Astrocyte of the spinal cord (primary cell): ENCODE measurements at regions not wholly inside any gene's neighbourhood (a gene's known extent, or its start where the extent isn't known, plus 50 kb on each side); places are given as distances from the start of the nearest gene placed in this dataset.

Experiments
- DNase-seq: peaks from one replicate; pipeline ENCODE4 v3.0.0; 2011; ENCODE audit warnings: low read depth, low spot score
- H3K4me3 ChIP-seq: 2 replicates; pipeline ENCODE4 v1.5.1; 2011; ENCODE audit warnings: low read depth, mild to moderate bottlenecking, low read length, moderate library complexity
- CTCF ChIP-seq: IDR thresholded peaks from 2 replicates; pipeline ENCODE4 v1.5.1; 2012; ENCODE audit warnings: low read depth, mild to moderate bottlenecking, low read length, inconsistent platforms
- in situ Hi-C: cut with HindIII; loops from 2 replicates; pipeline ENCODE4 v1.10.0; 2017; ENCODE audit warnings: low sequenced_read_pairs

- no peak for DNase-seq
- TF ChIP-seq CTCF, result no peak
- in situ Hi-C loops, result no loop called here
- H3K4me3 ChIP-seq, result no peak overlapping the region
Observed at GRCh38 chr4:138104284-138104680, 137.9 kb downstream of the SLC7A11 start.

- no peak for DNase-seq
- TF ChIP-seq CTCF, result no peak
- H3K4me3 ChIP-seq, result no peak overlapping the region
- in situ Hi-C loops, result no loop called here
Observed at GRCh38 chr4:138103597-138104283, 138.4 kb downstream of the SLC7A11 start.

- H3K4me3 ChIP-seq, result no peak overlapping the region
- in situ Hi-C loops, result no loop called here
- no peak for TF ChIP-seq CTCF
- DNase-seq, result no peak
Observed at GRCh38 chr4:138099385-138099784, 142.8 kb downstream of the SLC7A11 start.

- in situ Hi-C loops, result no loop called here
- DNase-seq, result no peak
- H3K4me3 ChIP-seq, result no peak overlapping the region
- TF ChIP-seq CTCF, result no peak
Observed at GRCh38 chr4:138097912-138098600, 144.1 kb downstream of the SLC7A11 start.

GRCh38 chr4:138096384-138097062, 145.6 kb downstream of the SLC7A11 start:
- no peak for TF ChIP-seq CTCF
- DNase-seq, result no peak
- H3K4me3 ChIP-seq, result no peak overlapping the region
- in situ Hi-C loops, result no loop called here

- in situ Hi-C loops, result no loop called here
- TF ChIP-seq CTCF, result no peak
- H3K4me3 ChIP-seq, result no peak overlapping the region
- no peak for DNase-seq
Observed at GRCh38 chr4:138095378-138095777, 146.8 kb downstream of the SLC7A11 start.
